Fibroblast of peridontal ligament (primary cell): ENCODE measurements at regions not wholly inside any gene's neighbourhood (a gene's known extent, or its start where the extent isn't known, plus 50 kb on each side); places are given as distances from the start of the nearest gene placed in this dataset.

Experiments
- DNase-seq: peaks from one replicate; pipeline ENCODE4 v3.0.0-alpha.2; 2010; ENCODE audit errors: extremely low read depth

DNA sequence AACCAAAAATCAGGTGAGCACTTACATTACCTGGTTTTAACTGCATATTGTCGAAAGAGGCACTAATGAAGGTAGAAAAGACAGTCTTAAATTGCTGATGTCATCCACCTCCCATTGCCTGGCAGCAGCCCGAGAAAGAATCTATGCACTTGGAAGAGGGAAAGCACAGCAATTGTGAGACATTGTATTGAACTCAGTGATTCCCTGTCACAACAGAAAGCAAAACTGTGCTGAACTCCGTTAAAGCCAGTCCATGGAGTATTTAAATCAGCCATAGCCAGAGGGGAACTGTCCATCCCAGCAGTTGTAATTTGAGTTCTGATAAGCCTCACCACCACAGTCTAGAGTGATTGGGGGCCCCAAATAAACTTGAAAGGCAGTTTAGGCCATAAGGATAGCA is 466.6 kb upstream of the PCDH9 start:
- DNase-seq, result no peak

DNA sequence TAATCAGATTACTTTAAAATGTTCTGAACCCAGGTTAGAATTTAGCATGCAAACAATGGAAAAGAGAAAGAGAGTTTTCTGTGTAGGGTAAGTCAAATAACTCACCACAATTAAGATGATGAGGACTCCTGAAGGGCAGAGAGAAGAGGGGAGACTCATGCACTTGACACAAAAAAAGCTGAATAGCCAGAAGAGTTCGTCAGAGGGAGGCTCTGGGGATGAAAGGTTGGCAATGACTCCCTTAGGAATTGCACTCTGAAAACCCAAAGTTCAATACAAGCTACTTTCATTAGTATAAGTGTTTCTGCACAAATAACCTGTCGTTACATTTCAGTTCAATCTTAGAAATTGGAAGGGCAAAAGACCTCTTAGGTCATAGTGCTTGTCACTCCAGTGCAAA is 434.4 kb upstream of the PCDH9 start:
- no peak for DNase-seq

GRCh38 chr13:67662997-67663396 is 432.9 kb upstream of the PCDH9 start:
- DNase-seq, result no peak

- DNase-seq, result no peak
Observed at GRCh38 chr13:67652887-67653286, 422.8 kb upstream of the PCDH9 start.

DNA sequence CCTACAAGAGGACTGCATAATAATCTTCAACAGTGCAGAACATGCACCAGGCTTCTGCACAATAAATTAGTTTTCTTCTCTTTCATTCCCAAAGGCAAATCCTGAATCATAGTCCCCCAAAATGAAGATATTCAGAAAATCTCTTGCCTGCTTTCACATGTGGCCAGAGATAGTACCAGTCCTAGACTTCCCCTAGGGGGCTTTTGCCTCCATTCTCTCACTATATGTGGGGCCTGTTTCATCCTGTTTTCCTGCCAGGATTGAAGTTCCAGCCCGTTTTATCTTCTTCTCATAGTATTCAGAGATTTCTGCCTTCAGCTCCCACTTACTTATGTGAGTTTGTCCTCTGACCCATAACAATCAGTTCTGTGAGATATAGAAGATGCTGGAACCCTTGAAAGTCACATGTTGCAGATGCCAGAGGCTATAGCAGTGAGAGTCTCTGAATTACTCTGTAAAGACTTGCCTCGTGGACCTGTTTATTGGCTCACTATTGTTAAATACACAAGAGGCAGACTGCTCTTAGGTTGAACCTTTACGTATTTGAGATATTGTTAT is 421.9 kb upstream of the PCDH9 start:
- DNase-seq, result no peak

DNA sequence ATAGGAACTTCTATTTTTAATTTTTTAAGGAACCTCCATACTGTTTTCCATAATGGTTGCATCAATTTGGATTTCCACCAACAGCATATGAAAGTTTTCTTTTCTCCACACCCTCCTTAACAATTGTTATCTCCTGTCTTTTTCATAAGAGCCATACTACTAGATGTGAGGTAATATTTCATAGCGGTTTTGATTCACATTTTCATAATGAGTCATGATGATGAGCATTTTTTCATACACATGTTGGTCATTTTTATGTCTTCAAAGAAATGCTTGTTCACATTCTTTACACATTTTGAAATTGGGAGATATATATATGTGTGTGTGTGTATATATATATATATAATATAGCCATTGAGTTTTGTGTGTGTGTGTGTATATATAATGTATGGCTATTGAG is 420.3 kb upstream of the PCDH9 start:
- no peak for DNase-seq

DNA sequence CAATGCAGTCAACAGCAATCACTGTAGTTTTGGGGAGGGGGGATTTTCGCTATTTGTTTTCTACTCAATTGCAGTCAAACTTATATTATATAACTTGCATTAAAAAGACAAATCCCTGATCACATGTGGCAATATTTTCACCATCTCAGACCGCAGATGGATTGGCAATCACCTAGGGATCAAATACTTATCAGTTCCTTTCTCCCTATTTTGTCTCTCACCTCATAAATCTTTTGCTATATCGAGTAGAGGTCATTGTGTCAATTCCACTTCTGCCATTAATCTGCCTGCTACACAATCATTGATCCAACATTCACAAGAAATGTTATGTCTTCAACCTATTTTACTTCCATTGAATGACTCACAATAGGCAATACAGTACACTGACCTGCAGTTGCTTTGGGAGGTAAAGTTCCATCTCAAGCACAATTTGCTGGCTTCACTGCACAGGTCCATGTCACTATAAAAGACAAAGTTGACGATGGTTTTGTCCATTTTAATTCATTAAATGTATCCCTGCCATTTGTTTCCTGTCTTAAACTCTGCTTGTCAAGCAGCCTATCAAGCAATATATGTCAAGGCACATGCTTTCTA is 415.8 kb upstream of the PCDH9 start:
- DNase-seq, result no peak

DNA sequence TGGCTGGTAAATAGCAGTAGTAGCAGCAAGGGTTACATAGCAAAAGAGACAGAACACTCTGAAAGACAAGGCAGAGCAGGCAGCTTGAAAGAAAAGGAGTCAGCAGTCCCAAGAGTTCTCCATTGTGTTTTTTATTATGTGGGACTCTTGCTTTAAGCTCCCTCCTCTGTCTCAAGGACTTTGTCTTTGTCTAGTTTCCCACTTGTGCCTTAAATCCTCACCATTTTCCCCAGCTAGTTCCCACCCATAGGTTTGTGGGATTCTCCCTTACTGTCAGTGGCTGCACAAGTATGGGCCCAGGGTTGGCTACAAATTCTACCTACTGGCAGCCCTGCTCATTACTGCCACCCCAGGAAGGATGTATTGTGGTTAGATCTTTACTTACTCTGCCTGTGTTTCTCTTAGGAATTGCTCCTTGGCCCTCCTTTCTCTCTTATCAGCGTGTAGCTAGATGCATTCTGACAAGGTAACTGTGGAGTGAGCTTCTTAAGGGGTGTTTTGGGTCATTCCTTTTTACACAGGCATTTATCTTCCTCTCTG is 413.4 kb upstream of the PCDH9 start:
- DNase-seq, result no peak

DNA sequence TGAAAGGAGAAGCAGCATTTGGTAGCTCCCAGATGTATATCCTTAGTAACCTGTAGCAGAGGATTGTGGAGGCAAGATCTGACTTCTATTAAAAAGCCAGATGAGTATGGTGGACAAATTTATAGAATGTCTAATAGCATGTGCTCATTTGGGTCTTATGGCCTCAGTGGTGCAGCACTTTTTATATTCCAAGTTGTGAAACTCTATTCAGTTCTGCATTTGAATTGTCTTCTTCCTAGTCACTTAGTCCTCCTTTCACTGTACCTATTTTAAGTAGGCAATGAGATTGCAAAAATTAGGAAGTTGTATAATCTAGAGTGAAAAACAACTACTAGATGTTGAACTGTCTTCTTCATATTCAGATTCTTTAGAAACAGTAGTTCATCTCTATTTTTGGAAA is 412.5 kb upstream of the PCDH9 start:
- no peak for DNase-seq

DNA sequence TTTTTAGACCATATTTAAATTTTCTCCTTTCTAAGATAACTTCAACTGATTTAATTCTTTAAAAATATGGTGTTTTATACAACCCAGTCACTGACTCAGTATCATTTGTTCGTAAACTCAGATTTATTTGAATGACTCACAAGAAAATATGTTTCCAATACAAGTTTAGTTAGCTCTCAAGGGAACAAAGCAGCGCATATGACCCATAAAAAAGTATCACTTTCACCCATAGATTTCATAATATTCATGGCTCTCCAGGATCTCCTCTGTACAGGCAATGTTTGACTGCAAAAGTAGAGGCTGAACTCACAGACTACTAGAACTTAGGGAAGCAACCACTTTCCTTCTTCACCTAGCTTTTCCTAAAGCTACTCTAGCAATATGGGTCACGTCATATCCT is 405.6 kb upstream of the PCDH9 start:
- DNase-seq, result peak; percentile 67

- peak; percentile 27 for DNase-seq
Observed at GRCh38 chr13:67632590-67632989, 402.5 kb upstream of the PCDH9 start.

GRCh38 chr13:67630640-67631039 is 400.5 kb upstream of the PCDH9 start:
- no peak for DNase-seq

DNA sequence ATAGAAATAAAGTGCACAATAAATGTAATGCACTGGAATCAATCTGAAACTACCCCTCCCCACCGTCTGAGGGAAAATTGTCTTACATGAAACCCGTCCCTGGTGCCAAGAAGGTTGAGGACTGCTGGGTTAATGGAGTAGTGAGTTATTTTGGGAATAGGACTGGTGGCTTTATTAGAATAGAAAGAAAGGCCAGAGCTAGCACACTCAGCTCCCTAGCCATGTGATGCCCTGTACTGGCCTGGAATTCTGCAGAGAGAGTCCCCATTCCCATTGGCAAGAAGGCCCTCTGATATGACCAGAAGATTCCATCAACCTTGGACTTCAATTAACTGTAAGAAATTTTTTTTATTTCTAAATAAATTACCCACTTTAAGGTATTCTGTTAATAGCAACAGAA is 393.5 kb upstream of the PCDH9 start:
- DNase-seq, result no peak

DNA sequence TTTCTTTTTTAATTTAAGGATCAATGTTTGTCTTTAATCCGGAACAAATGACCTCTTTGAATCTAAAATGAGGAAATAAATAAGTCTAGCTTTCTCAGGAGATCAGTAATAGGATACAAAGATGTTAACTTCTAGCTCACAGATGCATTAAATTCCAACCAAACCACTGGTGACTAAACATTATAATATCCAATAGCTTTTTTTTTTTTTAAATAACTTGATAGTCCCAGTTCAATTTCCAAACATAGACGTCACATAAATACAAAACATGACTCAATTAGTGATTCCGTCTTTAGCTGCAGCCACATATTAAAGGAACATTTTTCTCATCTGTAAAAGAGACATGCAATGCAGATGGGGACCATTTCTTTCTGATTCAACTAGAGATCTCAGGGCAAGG is 390.5 kb upstream of the PCDH9 start:
- peak; percentile 75 for DNase-seq

- peak; percentile 14 for DNase-seq
Observed at GRCh38 chr13:67619995-67620380, 389.9 kb upstream of the PCDH9 start.

- DNase-seq, result peak; percentile 41
Observed at GRCh38 chr13:67619351-67619994, 389.3 kb upstream of the PCDH9 start.

GRCh38 chr13:67614579-67614978 is 384.4 kb upstream of the PCDH9 start:
- no peak for DNase-seq

GRCh38 chr13:67614013-67614412 is 383.9 kb upstream of the PCDH9 start:
- DNase-seq, result no peak

- no peak for DNase-seq
Observed at GRCh38 chr13:67588607-67589006, 358.5 kb upstream of the PCDH9 start.

- DNase-seq, result no peak
Observed at GRCh38 chr13:67577361-67577760, 347.2 kb upstream of the PCDH9 start.

DNA sequence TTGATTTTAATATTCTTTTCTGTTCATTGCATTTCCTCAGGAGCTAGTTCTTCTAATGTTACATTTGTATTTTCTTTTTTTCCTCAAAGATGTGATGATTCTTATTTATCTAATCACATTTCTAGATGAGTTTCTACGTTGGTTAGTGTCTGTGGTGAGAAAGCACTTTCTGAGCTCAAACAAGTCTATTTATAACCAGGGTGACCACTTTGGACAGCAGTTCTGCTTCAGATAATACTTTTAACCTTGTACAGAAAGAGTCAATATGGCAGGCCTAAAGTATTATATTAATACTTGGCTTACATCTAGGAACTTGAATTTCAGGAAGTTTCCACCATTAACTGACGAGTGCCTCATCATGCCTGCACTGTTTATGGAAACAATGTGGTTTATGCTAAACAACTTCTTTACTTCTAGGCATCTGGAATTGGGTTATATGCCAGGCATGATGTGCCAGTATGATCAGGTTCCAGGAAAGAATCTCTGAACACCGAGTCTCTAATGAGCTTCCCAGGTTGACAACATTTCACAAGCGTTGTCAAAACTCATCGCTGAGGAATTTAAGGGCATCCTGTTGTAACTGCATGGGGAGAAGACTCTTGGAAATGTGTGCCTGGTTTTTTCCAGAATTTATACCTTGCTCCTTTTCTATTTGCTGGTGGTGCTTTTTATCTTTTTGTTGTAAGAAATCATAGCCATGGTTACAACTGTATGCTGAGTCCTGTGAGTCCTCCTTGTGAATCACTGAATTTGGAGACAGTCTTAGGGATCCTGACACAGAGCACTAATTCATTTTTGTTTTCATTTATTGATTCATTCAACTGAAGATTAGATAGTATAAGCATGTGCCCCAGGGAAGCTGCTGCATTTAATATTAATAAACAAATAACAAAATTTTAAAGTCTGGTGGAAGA is 344.4 kb upstream of the PCDH9 start:
- DNase-seq, result peak; percentile 4

GRCh38 chr13:67568205-67568604 is 338.1 kb upstream of the PCDH9 start:
- no peak for DNase-seq
